Astrocyte (in vitro differentiated cells and primary cell): ENCODE measurements at regions not wholly inside any gene's neighbourhood (a gene's known extent, or its start where the extent isn't known, plus 50 kb on each side); places are given as distances from the start of the nearest gene placed in this dataset.

ENCODE experiments used
- DNase-seq: peaks from one replicate; pipeline ENCODE4 v3.0.0-alpha.2; 2010; ENCODE audit warnings: low read depth
- FAIRE-seq: peaks from 2 replicates; lab custom pipeline; 2011; peaks lifted over from hg19 to GRCh38; lab: Jason Lieb, UNC
- H2AFZ ChIP-seq: 2 replicates; pipeline ENCODE4 v1.6.0; 2012; ENCODE audit warnings: low read depth, low read length, inconsistent platforms
- H3K27ac ChIP-seq: 2 replicates; pipeline ENCODE4 v1.5.1; 2011; ENCODE audit warnings: low read depth, low read length, inconsistent platforms
- H3K27me3 ChIP-seq: 2 replicates; pipeline ENCODE4 v1.6.0; 2011; ENCODE audit warnings: low read length, inconsistent platforms; ENCODE audit not compliant: insufficient read depth
- H3K36me3 ChIP-seq: 2 replicates; pipeline ENCODE4 v1.5.1; 2011; ENCODE audit warnings: low read length, inconsistent platforms; ENCODE audit not compliant: insufficient read depth
- H3K4me1 ChIP-seq: 2 replicates; pipeline ENCODE4 v1.5.1; 2011; ENCODE audit warnings: low read length, inconsistent platforms; ENCODE audit not compliant: insufficient read depth
- H3K4me2 ChIP-seq: 2 replicates; pipeline ENCODE4 v1.6.0; 2012; ENCODE audit warnings: low read length, inconsistent platforms
- H3K4me3 ChIP-seq: 2 replicates; pipeline ENCODE4 v1.5.1; 2011; ENCODE audit warnings: low read depth, mild to moderate bottlenecking, low read length, inconsistent platforms; ENCODE audit not compliant: insufficient read depth
- H3K79me2 ChIP-seq: 2 replicates; pipeline ENCODE4 v1.6.0; 2012; ENCODE audit warnings: mild to moderate bottlenecking, low read length, inconsistent platforms; ENCODE audit not compliant: insufficient read depth
- H3K9ac ChIP-seq: 2 replicates; pipeline ENCODE4 v1.6.0; 2012; ENCODE audit warnings: mild to moderate bottlenecking, low read length, inconsistent platforms
- H3K9me3 ChIP-seq: 2 replicates; pipeline ENCODE4 v1.5.1; 2012; ENCODE audit warnings: low read depth, mild to moderate bottlenecking, low read length, inconsistent platforms; ENCODE audit not compliant: insufficient read depth
- H4K20me1 ChIP-seq: 2 replicates; pipeline ENCODE4 v1.6.0; 2012; ENCODE audit warnings: low read length, inconsistent platforms; ENCODE audit not compliant: insufficient read depth
- H3K27ac Mint-ChIP-seq: one replicate; pipeline ENCODE4 v1.8.0; 2021; ENCODE audit warnings: mild to moderate bottlenecking, mixed read lengths; ENCODE audit not compliant: unreplicated experiment
- H3K27me3 Mint-ChIP-seq: one replicate; pipeline ENCODE4 v1.8.0; 2021; ENCODE audit warnings: low read depth, mixed read lengths; ENCODE audit not compliant: unreplicated experiment
- H3K36me3 Mint-ChIP-seq: one replicate; pipeline ENCODE4 v1.8.0; 2021; ENCODE audit warnings: low read depth, mixed read lengths; ENCODE audit not compliant: unreplicated experiment
- H3K4me1 Mint-ChIP-seq: one replicate; pipeline ENCODE4 v1.8.0; 2021; ENCODE audit warnings: low read depth, mixed read lengths; ENCODE audit not compliant: unreplicated experiment
- H3K4me3 Mint-ChIP-seq: one replicate; pipeline ENCODE4 v1.8.0; 2021; ENCODE audit warnings: mild to moderate bottlenecking, moderate library complexity, mixed read lengths; ENCODE audit not compliant: unreplicated experiment
- H3K9me3 Mint-ChIP-seq: one replicate; pipeline ENCODE4 v1.8.0; 2021; ENCODE audit warnings: mild to moderate bottlenecking, mixed read lengths; ENCODE audit not compliant: unreplicated experiment
- CTCF ChIP-seq: IDR thresholded peaks from 2 replicates; pipeline ENCODE4 v1.5.1; 2011; ENCODE audit warnings: low read depth, mild to moderate bottlenecking, inconsistent platforms, low read length, moderate library complexity; ENCODE audit not compliant: insufficient read depth
- EZH2 ChIP-seq: IDR thresholded peaks from 2 replicates; pipeline ENCODE4 v1.6.1; 2012; ENCODE audit warnings: mild to moderate bottlenecking, low read length, inconsistent platforms; ENCODE audit not compliant: insufficient read depth

- FAIRE-seq, result no peak
- H2AFZ ChIP-seq, result no peak overlapping the region
- TF ChIP-seq EZH2, result no peak
- TF ChIP-seq CTCF, result no peak
- no peak overlapping the region for H3K27ac ChIP-seq
- DNase-seq, result no peak
- Mint-ChIP-seq H3K4me3 (no peak overlapping the region), H3K36me3 (no peaks in the 10 kb centered on the region), H3K27ac (no peak overlapping the region), H3K4me1 (no peaks in the 10 kb centered on the region), H3K9me3 (peaks cover 13% of the 10 kb centered on the region), H3K27me3 (no peaks in the 10 kb centered on the region)
- no peaks in the 10 kb centered on the region for H4K20me1 ChIP-seq
- H3K36me3 ChIP-seq, result no peaks in the 10 kb centered on the region
- no peaks in the 10 kb centered on the region for H3K79me2 ChIP-seq
- H3K4me2 ChIP-seq, result no peak overlapping the region
- H3K4me1 ChIP-seq, result no peaks in the 10 kb centered on the region
- H3K9ac ChIP-seq, result no peak overlapping the region
- H3K4me3 ChIP-seq, result no peak overlapping the region
- H3K27me3 ChIP-seq, result no peaks in the 10 kb centered on the region
- peaks cover 4% of the 10 kb centered on the region for H3K9me3 ChIP-seq
These were observed 107.7 kb upstream of the SMARCA2 start for GRCh38 chr9:1907465-1907864.

- FAIRE-seq (no peak), DNase-seq (no peak)
- Histone ChIP-seq H2AFZ (no peak overlapping the region), H3K27ac (no peak overlapping the region), H4K20me1 (no peaks in the 10 kb centered on the region), H3K4me2 (no peak overlapping the region), H3K9ac (no peak overlapping the region), H3K36me3 (no peaks in the 10 kb centered on the region), H3K79me2 (no peaks in the 10 kb centered on the region), H3K4me3 (no peak overlapping the region), H3K27me3 (no peaks in the 10 kb centered on the region), H3K9me3 (no peaks in the 10 kb centered on the region), H3K4me1 (no peaks in the 10 kb centered on the region)
- no peak overlapping the region for H3K4me3 Mint-ChIP-seq
- no peak overlapping the region for H3K27ac Mint-ChIP-seq
- TF ChIP-seq CTCF (no peak), EZH2 (no peak)
- H3K9me3 Mint-ChIP-seq, result peaks cover 2% of the 10 kb centered on the region
- no peaks in the 10 kb centered on the region for H3K27me3 Mint-ChIP-seq
- H3K4me1 Mint-ChIP-seq, result no peaks in the 10 kb centered on the region
- H3K36me3 Mint-ChIP-seq, result no peaks in the 10 kb centered on the region
These were observed 105.8 kb upstream of the SMARCA2 start for GRCh38 chr9:1909322-1909721.

GRCh38 chr9:1910269-1910811 lies 104.8 kb upstream of the SMARCA2 start:
- H3K4me3 Mint-ChIP-seq, result no peak overlapping the region
- no peak for FAIRE-seq

More at GRCh38 chr9:1910269-1910811, 104.8 kb upstream of the SMARCA2 start:
- no peak overlapping the region for H3K27ac Mint-ChIP-seq
- Histone ChIP-seq H3K27ac (no peak overlapping the region), H3K4me3 (no peak overlapping the region), H3K4me1 (no peaks in the 10 kb centered on the region), H3K9ac (no peak overlapping the region), H3K36me3 (no peaks in the 10 kb centered on the region), H3K4me2 (no peak overlapping the region), H3K79me2 (no peaks in the 10 kb centered on the region), H4K20me1 (no peaks in the 10 kb centered on the region), H3K9me3 (no peaks in the 10 kb centered on the region), H3K27me3 (no peaks in the 10 kb centered on the region), H2AFZ (no peak overlapping the region)
- no peaks in the 10 kb centered on the region for H3K36me3 Mint-ChIP-seq
- H3K9me3 Mint-ChIP-seq, result no peaks in the 10 kb centered on the region
- TF ChIP-seq EZH2 (no peak), CTCF (no peak)
- DNase-seq, result no peak
- no peaks in the 10 kb centered on the region for H3K4me1 Mint-ChIP-seq
- no peaks in the 10 kb centered on the region for H3K27me3 Mint-ChIP-seq
